Effector memory CD4-positive, alpha-beta T cell (primary cell): ENCODE measurements at regions not wholly inside any gene's neighbourhood (a gene's known extent, or its start where the extent isn't known, plus 50 kb on each side); places are given as distances from the start of the nearest gene placed in this dataset.

Experiments
- DNase-seq, 3 donors: peaks; one replicate each; pipeline ENCODE4 v3.0.0-alpha.2; 2020
- H3K27ac ChIP-seq: 2 replicates; pipeline ENCODE4 v1.7.0; 2013; ENCODE audit warnings: mild to moderate bottlenecking, low read length, moderate library complexity; ENCODE audit not compliant: insufficient read depth, poor library complexity, severe bottlenecking
- H3K27me3 ChIP-seq: replicated peaks from 2 replicates; pipeline ENCODE4 v1.7.0; 2013; ENCODE audit warnings: mild to moderate bottlenecking, low read length; ENCODE audit not compliant: insufficient read depth, control insufficient read depth, poor library complexity, severe bottlenecking
- H3K36me3 ChIP-seq: 2 replicates; pipeline ENCODE4 v1.7.0; 2013; ENCODE audit warnings: mild to moderate bottlenecking, low read length, moderate library complexity; ENCODE audit not compliant: control insufficient read depth, insufficient read depth
- H3K4me1 ChIP-seq: 2 replicates; pipeline ENCODE4 v1.7.0; 2013; ENCODE audit warnings: low read length, mild to moderate bottlenecking; ENCODE audit not compliant: control insufficient read depth, insufficient read depth, poor library complexity, severe bottlenecking
- H3K4me3 ChIP-seq: 2 replicates; pipeline ENCODE4 v1.7.0; 2013; ENCODE audit warnings: low read length, low read depth, mild to moderate bottlenecking; ENCODE audit not compliant: insufficient read depth, poor library complexity, severe bottlenecking
- H3K9me3 ChIP-seq: 2 replicates; pipeline ENCODE4 v1.7.0; 2013; ENCODE audit warnings: mild to moderate bottlenecking, low read length, moderate library complexity; ENCODE audit not compliant: control insufficient read depth

DNA sequence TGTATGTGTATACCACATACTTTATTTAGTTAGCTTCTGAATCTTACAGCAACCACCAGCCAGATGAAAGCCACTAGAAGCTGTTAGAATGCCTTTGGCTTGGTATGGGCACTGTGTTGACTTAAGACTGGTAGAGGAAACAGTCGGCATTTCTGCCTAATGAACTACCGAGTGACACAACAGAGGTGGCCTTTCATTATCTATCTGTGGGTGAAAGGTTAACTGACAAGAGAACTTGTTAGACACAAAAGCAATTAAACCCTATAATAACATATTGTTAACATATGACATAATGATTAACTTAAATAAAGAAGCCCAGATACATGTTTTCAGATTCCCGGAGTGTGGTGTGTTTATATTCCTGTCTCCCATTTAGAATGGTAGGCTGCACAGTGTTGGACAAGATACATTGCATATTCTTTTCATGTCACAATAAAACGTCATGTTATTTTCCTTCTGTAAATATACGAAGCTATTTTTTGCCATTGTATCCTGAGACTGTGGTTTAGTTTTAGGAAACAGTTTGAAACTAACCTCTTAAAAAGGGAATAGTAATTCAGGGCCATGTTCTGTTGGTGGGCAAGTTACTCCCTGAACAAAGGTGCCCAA, 181.5 kb downstream of the SLIT2 start:
- H3K4me3 ChIP-seq, result no peak overlapping the region
- H3K4me1 ChIP-seq, result no peaks in the 10 kb centered on the region
- H3K36me3 ChIP-seq, result no peaks in the 10 kb centered on the region
- H3K27ac ChIP-seq, result no peak overlapping the region
- DNase-seq, result no peak
- H3K9me3 ChIP-seq, result no peaks in the 10 kb centered on the region
- H3K27me3 ChIP-seq, result no peaks in the 10 kb centered on the region

- Histone ChIP-seq H3K27me3 (no peaks in the 10 kb centered on the region), H3K36me3 (no peaks in the 10 kb centered on the region), H3K27ac (no peak overlapping the region), H3K4me3 (no peak overlapping the region), H3K4me1 (no peaks in the 10 kb centered on the region), H3K9me3 (no peaks in the 10 kb centered on the region)
- no peak for DNase-seq
These were observed 188.5 kb downstream of the SLIT2 start for GRCh38 chr4:20440170-20440569.

GRCh38 chr4:20443015-20443805, 191.5 kb downstream of the SLIT2 start:
- H3K9me3 ChIP-seq, result no peaks in the 10 kb centered on the region
- no peak for DNase-seq

GRCh38 chr4:20444599-20445337, 193.1 kb downstream of the SLIT2 start:
- Histone ChIP-seq H3K9me3 (no peaks in the 10 kb centered on the region), H3K4me3 (no peak overlapping the region), H3K27me3 (no peaks in the 10 kb centered on the region), H3K36me3 (no peaks in the 10 kb centered on the region), H3K4me1 (no peaks in the 10 kb centered on the region), H3K27ac (no peak overlapping the region)
- no peak for DNase-seq

More at GRCh38 chr4:20443015-20443805, 191.5 kb downstream of the SLIT2 start:
- Histone ChIP-seq H3K27me3 (no peaks in the 10 kb centered on the region), H3K27ac (no peak overlapping the region), H3K4me1 (no peaks in the 10 kb centered on the region), H3K36me3 (no peaks in the 10 kb centered on the region), H3K4me3 (no peak overlapping the region)

DNA sequence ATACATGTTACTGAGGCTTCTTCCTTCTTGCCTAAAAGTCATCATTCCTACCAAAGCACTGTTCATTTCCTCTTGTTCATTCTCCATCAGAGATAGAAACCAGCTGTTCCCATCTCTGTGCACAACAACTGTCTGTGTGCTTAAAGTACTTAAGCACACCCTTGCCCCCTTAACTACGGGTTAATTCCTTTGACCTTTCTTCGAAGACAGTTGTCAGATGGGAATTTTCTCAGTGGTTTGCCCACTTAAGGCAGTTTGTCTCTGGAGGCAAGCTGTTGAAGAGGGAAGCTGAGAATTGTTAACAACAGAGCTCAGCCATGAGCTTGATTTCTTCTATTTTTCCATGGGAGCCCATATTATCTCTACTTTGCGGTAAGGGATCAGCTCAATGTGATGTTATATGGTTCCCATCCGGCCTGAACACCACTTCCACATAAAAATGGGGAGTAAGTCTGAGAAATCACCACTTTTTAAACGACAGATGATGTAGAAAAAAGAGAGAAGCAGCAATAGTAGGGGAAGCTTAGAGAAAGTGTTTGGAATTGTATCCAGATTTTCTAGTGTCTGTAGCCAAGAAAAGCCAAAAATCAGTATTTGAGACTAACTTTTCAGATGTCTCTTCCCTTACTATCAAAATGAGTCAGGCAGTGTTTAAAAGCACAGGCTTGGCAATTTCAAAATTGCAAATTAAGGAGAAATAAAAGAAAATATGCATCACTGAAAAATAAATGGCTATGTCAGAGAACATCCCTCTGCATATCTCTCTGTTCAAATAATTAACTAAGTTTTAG, 194.4 kb downstream of the SLIT2 start:
- Histone ChIP-seq H3K36me3 (no peaks in the 10 kb centered on the region), H3K27me3 (no peaks in the 10 kb centered on the region), H3K27ac (no peak overlapping the region), H3K4me1 (no peaks in the 10 kb centered on the region), H3K9me3 (no peaks in the 10 kb centered on the region), H3K4me3 (no peak overlapping the region)
- DNase-seq, result no peak

GRCh38 chr4:20447103-20447502, 195.4 kb downstream of the SLIT2 start:
- no peaks in the 10 kb centered on the region for H3K27me3 ChIP-seq

GRCh38 chr4:20451986-20452385, 200.3 kb downstream of the SLIT2 start:
- Histone ChIP-seq H3K27ac (no peak overlapping the region), H3K9me3 (no peaks in the 10 kb centered on the region), H3K4me1 (no peaks in the 10 kb centered on the region), H3K36me3 (no peaks in the 10 kb centered on the region), H3K27me3 (no peaks in the 10 kb centered on the region), H3K4me3 (no peak overlapping the region)
- no peak for DNase-seq

More at GRCh38 chr4:20447103-20447502, 195.4 kb downstream of the SLIT2 start:
- Histone ChIP-seq H3K36me3 (no peaks in the 10 kb centered on the region), H3K4me3 (no peak overlapping the region), H3K4me1 (no peaks in the 10 kb centered on the region), H3K27ac (no peak overlapping the region), H3K9me3 (no peaks in the 10 kb centered on the region)
- no peak for DNase-seq

- DNase-seq, result no peak
- H3K4me1 ChIP-seq, result no peaks in the 10 kb centered on the region
- no peaks in the 10 kb centered on the region for H3K9me3 ChIP-seq
- no peak overlapping the region for H3K4me3 ChIP-seq
- no peak overlapping the region for H3K27ac ChIP-seq
- no peaks in the 10 kb centered on the region for H3K27me3 ChIP-seq
- H3K36me3 ChIP-seq, result no peaks in the 10 kb centered on the region
These were observed 202.8 kb downstream of the SLIT2 start for GRCh38 chr4:20454515-20454914.

GRCh38 chr4:20456407-20456806, 204.7 kb downstream of the SLIT2 start:
- no peak for DNase-seq
- Histone ChIP-seq H3K27me3 (no peaks in the 10 kb centered on the region), H3K36me3 (no peaks in the 10 kb centered on the region), H3K4me3 (no peak overlapping the region), H3K27ac (no peak overlapping the region), H3K4me1 (no peaks in the 10 kb centered on the region), H3K9me3 (no peaks in the 10 kb centered on the region)
